ENCODE measurements at regions not wholly inside any gene's neighbourhood (a gene's known extent, or its start where the extent isn't known, plus 50 kb on each side); places are given as distances from the start of the nearest gene placed in this dataset.
"Not testable (repeated sequence)": the region's sequence is repeated elsewhere in the genome, so short reads cannot be mapped to it uniquely, and the experiment has no call there.

- DNase-seq = no peak
- no peaks in the 10 kb centered on the region for H3K9me3 ChIP-seq (replicated peaks in 1 of 3)
- no peaks in the 10 kb centered on the region for H3K36me3 ChIP-seq (replicated peaks in 1 of 2)
- no peaks in the 10 kb centered on the region for H3K27me3 ChIP-seq
- TF ChIP-seq POLR2A (IDR thresholded peaks at IDR 0.05) (no peak), CTCF (IDR thresholded peaks at IDR 0.05) (no peak)
- no peak overlapping the region for H3K4me3 ChIP-seq
- WGBS, 4 donors = 65 to 89% (median 75%) methylated on average over 9 of the region's 9 CpGs
- no peaks in the 10 kb centered on the region for H3K4me1 ChIP-seq (replicated peaks in 1 of 2)
- intact Hi-C loops (cut with DNase I) = no loop called here
- H3K27ac ChIP-seq = peak overlapping the region in 1 of 5 donors; percentile 49
Measured at GRCh38 chr2:242013771-242014170, 144.2 kb downstream of the RTP5 start.

GRCh38 chr2:242015108-242016065, 145.9 kb downstream of the RTP5 start:
- intact Hi-C loops (cut with DNase I) = no loop called here
- Histone ChIP-seq H3K27ac (no peak overlapping the region), H3K4me1 (replicated peaks in 1 of 2) (no peaks in the 10 kb centered on the region), H3K9me3 (replicated peaks in 1 of 3) (no peaks in the 10 kb centered on the region), H3K36me3 (replicated peaks in 1 of 2) (no peaks in the 10 kb centered on the region), H3K4me3 (no peak overlapping the region), H3K27me3 (no peaks in the 10 kb centered on the region)
- TF ChIP-seq CTCF (IDR thresholded peaks at IDR 0.05) (no peak), POLR2A (IDR thresholded peaks at IDR 0.05) (no peak)
- 73 to 85% (median 75%) methylated on average over 6 to 10 of the region's 10 CpGs for WGBS, 4 donors
- peak in 1 of 7 donors; percentile 3 for DNase-seq

- Histone ChIP-seq H3K36me3 (replicated peaks in 1 of 2) (no peaks in the 10 kb centered on the region), H3K9me3 (replicated peaks in 1 of 3) (no peaks in the 10 kb centered on the region), H3K27me3 (no peaks in the 10 kb centered on the region), H3K27ac (no peak overlapping the region), H3K4me3 (no peak overlapping the region), H3K4me1 (replicated peaks in 1 of 2) (no peaks in the 10 kb centered on the region)
- intact Hi-C loops (cut with DNase I) = no loop called here
- no peak for DNase-seq
- TF ChIP-seq CTCF (IDR thresholded peaks at IDR 0.05) (no peak), POLR2A (IDR thresholded peaks at IDR 0.05) (no peak)
- 87 to 94% (median 88%) methylated on average over 10 of the region's 10 CpGs for WGBS, 4 donors
Measured at GRCh38 chr2:242017086-242017485, 147.6 kb downstream of the RTP5 start.

- H3K27me3 ChIP-seq; H3K36me3 ChIP-seq (replicated peaks in 1 of 2); intact Hi-C loops (cut with DNase I); H3K4me1 ChIP-seq (replicated peaks in 1 of 2); H3K27ac ChIP-seq; H3K9me3 ChIP-seq (replicated peaks in 1 of 3); H3K4me3 ChIP-seq: not testable (repeated sequence)
- peak in 1 of 7 donors; percentile 4 for DNase-seq
- 74 to 90% (median 82%) methylated on average over 5 to 10 of the region's 10 CpGs for WGBS, 4 donors
Measured at GRCh38 chr2:242018416-242018815, 148.9 kb downstream of the RTP5 start.

GRCh38 chr2:242019344-242019743, 149.8 kb downstream of the RTP5 start:
- 84 to 92% (median 89%) methylated on average over 11 of the region's 11 CpGs for WGBS, 4 donors
- Histone ChIP-seq H3K4me1 (replicated peaks in 1 of 2) (no peaks in the 10 kb centered on the region), H3K9me3 (replicated peaks in 1 of 3) (no peaks in the 10 kb centered on the region), H3K27me3 (no peaks in the 10 kb centered on the region), H3K36me3 (replicated peaks in 1 of 2) (no peaks in the 10 kb centered on the region), H3K4me3 (no peak overlapping the region), H3K27ac (no peak overlapping the region)
- peak in 1 of 7 donors; percentile 6 for DNase-seq
- intact Hi-C loops (cut with DNase I) = no loop called here
- TF ChIP-seq CTCF (IDR thresholded peaks at IDR 0.05) (no peak), POLR2A (IDR thresholded peaks at IDR 0.05) (no peak)

Measured in adrenal gland (tissue), 9 donors.